ENCODE measurements at regions not wholly inside any gene's neighbourhood (a gene's known extent, or its start where the extent isn't known, plus 50 kb on each side); places are given as distances from the start of the nearest gene placed in this dataset.

DNA sequence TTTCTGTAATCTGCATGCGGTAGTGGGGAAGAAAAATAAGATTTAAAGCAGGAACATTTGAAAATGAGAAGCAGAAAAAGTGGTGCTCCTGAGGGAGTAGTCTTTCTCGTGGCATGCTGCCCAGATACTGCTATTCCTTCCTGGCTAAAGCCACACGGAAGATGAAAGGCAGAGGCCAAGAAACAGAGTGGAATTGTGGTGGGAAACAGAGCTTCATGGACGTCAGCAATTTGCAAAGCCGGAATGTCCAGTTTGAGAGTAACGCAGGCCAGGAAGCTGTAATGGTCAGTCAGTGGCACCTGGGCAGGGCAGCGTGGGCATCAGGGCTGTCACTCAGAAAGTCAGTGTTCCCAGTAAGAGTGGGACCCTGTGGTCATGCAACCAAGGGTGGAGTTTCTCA lies 63.7 kb upstream of the FMR1 start:
- DNase-seq, result no peak

DNA sequence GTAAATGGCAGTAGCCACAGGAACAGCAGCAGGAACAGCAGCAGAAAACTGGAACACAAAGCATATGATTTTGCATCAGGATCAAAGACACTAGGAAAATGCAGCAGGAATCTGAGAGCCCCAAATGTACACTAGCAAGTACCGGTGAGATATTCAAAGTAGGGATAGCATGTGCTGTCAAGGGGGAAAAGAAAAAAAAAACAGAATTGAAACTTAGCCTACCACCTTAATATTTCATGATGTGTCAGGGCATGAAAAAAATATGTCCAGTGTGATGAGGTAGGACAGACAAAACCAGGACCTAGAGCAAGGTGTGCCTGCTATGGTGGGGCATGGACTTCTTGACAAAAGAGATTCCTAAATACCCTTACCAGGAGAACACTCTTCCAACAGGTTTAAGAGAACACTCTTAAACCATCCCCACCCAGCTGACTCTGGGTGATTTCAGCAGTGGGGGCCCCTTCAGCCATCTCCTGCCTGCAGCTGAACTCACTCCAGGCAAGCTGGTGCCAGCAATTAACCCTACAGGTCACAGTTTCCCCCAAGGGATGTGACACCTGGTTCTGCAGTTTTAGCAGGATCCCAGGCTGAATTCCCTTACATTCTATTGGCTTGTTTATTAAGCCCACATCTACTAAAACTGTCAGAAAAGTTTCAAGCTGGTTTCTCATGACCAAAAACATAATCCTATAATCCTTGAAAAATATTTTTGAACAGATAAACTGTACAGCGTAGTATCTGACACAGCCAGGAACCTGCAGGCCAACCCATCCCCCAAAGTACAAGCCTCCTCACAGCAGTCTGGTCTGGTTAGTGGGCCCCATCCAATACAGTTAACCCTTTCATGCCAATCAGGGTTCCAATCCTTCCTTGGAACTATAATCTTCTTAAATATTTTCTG lies 62.9 kb upstream of the FMR1 start:
- no peak for DNase-seq

DNA sequence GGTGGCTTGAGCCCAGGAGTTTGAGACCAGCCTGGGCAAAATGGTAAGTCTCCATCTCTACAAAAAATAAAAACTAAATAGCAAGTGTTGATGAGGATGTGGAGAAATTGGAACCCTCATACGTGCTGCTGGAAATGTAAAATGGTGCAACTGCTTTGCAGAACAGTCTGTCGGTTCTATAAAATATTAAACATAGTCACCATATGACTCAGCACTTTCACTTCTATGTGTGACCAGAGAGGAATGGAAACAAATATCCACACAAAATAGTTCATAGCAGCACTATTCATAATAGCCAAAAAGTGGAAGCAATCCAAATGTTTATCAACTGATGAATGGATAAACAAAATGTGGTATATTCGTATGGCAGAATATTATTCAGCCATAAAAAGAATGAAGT lies 60.8 kb upstream of the FMR1 start:
- DNase-seq, result no peak

DNA sequence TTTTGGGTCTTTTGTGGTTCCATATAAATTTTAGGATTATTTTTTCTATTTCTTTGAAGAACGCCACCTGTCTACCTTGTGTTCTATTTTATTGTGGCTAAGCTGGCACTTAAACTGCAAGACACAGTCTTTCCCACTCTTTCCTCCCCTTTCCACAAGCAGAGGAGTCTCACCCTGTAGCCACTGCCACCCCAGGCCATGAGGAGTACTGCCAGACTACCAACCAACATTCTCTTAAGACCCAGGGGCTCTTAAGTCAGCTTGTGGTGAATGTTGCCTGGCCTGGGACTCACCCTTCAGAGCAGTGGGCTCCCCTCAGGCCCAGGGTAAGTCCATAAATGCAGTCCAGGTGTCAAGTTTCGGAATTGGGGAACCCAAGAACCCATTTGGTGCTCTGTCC lies 58.0 kb upstream of the FMR1 start:
- DNase-seq, result no peak

DNA sequence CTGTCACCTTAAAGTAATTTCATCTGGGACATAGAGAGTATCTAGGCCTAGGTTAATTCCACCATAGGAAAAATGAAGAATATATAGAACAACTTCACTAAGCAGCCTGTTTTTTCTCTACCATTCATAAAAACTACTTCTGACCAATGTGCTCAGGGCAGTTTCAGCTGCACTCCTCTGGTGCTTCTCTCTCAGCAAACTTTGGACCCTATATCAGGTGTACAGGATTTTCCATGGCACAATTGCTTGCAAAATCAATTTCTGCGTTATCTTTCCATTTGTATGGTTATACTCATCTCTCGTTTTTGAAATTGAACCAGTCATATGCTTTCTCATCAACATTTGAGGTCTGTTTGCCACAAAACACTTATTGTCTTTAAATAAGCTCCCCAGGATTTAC lies 52.1 kb upstream of the FMR1 start:
- DNase-seq, result no peak
